ENCODE measurements at regions not wholly inside any gene's neighbourhood (a gene's known extent, or its start where the extent isn't known, plus 50 kb on each side); places are given as distances from the start of the nearest gene placed in this dataset.

DNA sequence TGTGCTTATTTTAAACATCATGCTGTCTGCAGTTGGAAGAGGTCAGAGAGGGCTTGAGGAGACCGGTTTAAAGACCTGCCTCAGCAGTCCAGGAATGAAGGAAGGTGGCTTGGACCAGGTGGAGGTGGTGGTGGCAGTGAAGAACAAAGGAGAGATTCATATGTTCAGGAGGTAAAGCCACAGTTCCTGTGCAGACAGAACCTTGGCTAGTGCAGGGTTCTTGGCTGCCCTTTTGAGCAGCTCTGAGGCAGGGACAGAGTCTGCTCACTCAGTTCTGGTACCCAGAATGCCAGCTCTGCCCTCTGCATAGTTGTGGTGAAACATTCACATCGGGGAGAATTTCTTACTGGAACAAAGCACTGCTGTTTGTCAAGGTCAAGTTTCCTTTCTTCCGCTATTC is 669.7 kb upstream of the HS6ST1 start (continued):
- TF ChIP-seq RORB (CRISPR knock-in tag; IDR thresholded peaks at IDR 0.05) = no peak
- no peak for TF ChIP-seq GRHL2 (CRISPR knock-in tag; IDR thresholded peaks at IDR 0.05; ENCODE audit: insufficient replicate concordance, severe bottlenecking)
- TF ChIP-seq NR1H2 (CRISPR knock-in tag; IDR thresholded peaks at IDR 0.05) = no peak
- TF ChIP-seq, protein P1, sequence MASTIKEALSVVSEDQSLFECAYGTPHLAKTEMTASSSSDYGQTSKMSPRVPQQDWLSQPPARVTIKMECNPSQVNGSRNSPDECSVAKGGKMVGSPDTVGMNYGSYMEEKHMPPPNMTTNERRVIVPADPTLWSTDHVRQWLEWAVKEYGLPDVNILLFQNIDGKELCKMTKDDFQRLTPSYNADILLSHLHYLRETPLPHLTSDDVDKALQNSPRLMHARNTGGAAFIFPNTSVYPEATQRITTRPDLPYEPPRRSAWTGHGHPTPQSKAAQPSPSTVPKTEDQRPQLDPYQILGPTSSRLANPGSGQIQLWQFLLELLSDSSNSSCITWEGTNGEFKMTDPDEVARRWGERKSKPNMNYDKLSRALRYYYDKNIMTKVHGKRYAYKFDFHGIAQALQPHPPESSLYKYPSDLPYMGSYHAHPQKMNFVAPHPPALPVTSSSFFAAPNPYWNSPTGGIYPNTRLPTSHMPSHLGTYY (CRISPR knock-in tag; IDR thresholded peaks at IDR 0.05) = no peak
- TF ChIP-seq, protein P2, sequence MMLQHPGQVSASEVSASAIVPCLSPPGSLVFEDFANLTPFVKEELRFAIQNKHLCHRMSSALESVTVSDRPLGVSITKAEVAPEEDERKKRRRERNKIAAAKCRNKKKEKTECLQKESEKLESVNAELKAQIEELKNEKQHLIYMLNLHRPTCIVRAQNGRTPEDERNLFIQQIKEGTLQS (CRISPR knock-in tag; conservative IDR thresholded peaks at IDR 0.05) = no peak

DNA sequence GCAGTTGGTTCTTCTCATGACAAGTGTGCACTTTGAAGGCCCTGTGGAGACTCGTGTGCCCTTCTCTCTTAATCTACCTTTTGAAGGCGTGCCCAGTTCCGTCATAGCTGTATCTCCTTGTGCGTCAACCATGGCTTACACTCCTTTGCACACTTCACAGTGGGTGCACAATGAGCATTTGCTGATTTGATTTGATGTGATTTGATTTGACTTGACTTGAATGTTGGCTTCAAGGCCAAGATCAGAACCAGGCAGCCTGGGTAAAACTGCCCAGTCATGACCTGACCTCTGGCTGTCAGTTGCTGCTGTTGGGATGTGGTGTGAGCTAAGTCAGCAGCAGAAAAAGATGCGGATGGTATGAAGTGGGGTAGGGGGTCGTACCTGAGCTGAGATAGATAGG is 670.3 kb upstream of the HS6ST1 start:
- DNase-seq (ENCODE audit: low spot score) (no peak), ATAC-seq (no peak)
- CTCF ChIA-PET = no interaction called here
- Mint-ChIP-seq H3K4me3 (no peak overlapping the region), H3K27me3 (ENCODE audit: low read depth) (no peaks in the 10 kb centered on the region; the same call in 1 of the 2 replicates), H3K27ac (no peak overlapping the region), H3K36me3 (no peaks in the 10 kb centered on the region), H3K4me1 (peaks cover 7% of the 10 kb centered on the region), H3K9me3 (peaks cover 13% of the 10 kb centered on the region)
- POLR2A ChIA-PET = no interaction called here
- TF ChIP-seq ATF1 (CRISPR knock-in tag; IDR thresholded peaks at IDR 0.05) = no peak
- TF ChIP-seq, protein P3, sequence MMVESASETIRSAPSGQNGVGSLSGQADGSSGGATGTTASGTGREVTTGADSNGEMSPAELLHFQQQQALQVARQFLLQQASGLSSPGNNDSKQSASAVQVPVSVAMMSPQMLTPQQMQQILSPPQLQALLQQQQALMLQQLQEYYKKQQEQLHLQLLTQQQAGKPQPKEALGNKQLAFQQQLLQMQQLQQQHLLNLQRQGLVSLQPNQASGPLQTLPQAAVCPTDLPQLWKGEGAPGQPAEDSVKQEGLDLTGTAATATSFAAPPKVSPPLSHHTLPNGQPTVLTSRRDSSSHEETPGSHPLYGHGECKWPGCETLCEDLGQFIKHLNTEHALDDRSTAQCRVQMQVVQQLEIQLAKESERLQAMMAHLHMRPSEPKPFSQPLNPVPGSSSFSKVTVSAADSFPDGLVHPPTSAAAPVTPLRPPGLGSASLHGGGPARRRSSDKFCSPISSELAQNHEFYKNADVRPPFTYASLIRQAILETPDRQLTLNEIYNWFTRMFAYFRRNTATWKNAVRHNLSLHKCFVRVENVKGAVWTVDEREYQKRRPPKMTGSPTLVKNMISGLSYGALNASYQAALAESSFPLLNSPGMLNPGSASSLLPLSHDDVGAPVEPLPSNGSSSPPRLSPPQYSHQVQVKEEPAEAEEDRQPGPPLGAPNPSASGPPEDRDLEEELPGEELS (CRISPR knock-in tag; IDR thresholded peaks at IDR 0.05) = no peak
- TF ChIP-seq ESRRA (CRISPR knock-in tag; IDR thresholded peaks at IDR 0.05; ENCODE audit: borderline replicate concordance) = no peak
- no peak for TF ChIP-seq ZNF423 (CRISPR knock-in tag; IDR thresholded peaks at IDR 0.05)
- no peak for TF ChIP-seq ZNF396 (CRISPR knock-in tag; IDR thresholded peaks at IDR 0.05; ENCODE audit: borderline replicate concordance)
- no peak for TF ChIP-seq ZNF219 (CRISPR knock-in tag; IDR thresholded peaks at IDR 0.05; ENCODE audit: borderline replicate concordance)
- TF ChIP-seq, protein P4, sequence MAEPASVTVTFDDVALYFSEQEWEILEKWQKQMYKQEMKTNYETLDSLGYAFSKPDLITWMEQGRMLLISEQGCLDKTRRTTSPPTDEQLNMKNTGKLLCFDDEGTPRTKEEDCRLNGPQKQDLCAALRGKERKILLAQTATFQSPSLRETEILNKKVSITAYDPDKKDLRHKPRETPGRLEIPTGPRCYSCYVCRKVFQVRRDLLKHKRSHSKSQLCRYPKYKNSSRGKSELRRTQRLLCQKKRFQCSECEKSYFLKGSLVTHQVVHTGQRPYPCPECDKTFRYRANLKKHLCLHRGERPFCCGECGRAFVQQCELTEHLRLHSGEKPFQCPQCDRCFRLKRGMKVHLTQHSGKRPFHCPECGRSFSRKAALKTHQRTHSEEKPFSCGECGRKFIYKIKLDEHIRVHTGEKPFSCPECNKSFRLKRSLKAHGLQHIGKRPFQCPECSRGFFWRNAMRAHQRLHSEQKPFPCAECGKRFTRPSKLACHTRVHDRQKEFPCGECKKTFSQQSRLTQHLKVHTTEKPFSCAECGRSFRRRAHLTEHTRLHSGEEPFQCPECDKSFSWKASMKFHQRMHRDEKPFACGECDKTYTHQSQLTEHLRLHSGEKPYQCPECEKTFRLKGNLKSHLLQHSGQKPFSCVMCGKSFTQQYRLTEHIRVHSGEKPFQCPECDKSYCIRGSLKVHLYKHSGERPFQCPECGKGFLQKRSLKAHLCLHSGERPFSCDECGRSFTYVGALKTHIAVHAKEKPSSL (CRISPR knock-in tag; conservative IDR thresholded peaks at IDR 0.05) = no peak
- TF ChIP-seq ZNF317 (CRISPR knock-in tag; IDR thresholded peaks at IDR 0.05; ENCODE audit: borderline replicate concordance, low read depth) = no peak
- no peak for TF ChIP-seq HMGA2 (CRISPR knock-in tag; IDR thresholded peaks at IDR 0.05)
- no peak for TF ChIP-seq ZNF416 (CRISPR knock-in tag; IDR thresholded peaks at IDR 0.05)
- no peak for TF ChIP-seq OVOL2 (CRISPR knock-in tag; IDR thresholded peaks at IDR 0.05; ENCODE audit: borderline replicate concordance)
- no peak for TF ChIP-seq ZNF263 (CRISPR knock-in tag; IDR thresholded peaks at IDR 0.05; ENCODE audit: low read depth)
- no peak for TF ChIP-seq NR1H2 (CRISPR knock-in tag; IDR thresholded peaks at IDR 0.05)
- TF ChIP-seq, protein P5, sequence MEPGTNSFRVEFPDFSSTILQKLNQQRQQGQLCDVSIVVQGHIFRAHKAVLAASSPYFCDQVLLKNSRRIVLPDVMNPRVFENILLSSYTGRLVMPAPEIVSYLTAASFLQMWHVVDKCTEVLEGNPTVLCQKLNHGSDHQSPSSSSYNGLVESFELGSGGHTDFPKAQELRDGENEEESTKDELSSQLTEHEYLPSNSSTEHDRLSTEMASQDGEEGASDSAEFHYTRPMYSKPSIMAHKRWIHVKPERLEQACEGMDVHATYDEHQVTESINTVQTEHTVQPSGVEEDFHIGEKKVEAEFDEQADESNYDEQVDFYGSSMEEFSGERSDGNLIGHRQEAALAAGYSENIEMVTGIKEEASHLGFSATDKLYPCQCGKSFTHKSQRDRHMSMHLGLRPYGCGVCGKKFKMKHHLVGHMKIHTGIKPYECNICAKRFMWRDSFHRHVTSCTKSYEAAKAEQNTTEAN (CRISPR knock-in tag; IDR thresholded peaks at IDR 0.05) = no peak
- TF ChIP-seq ETV6 (CRISPR knock-in tag; IDR thresholded peaks at IDR 0.05) = no peak
- no peak for TF ChIP-seq ZNF232 (CRISPR knock-in tag; IDR thresholded peaks at IDR 0.05)
